AG09309 (cell line): ENCODE measurements at regions not wholly inside any gene's neighbourhood (a gene's known extent, or its start where the extent isn't known, plus 50 kb on each side); places are given as distances from the start of the nearest gene placed in this dataset.
"Not testable (repeated sequence)": the region's sequence is repeated elsewhere in the genome, so short reads cannot be mapped to it uniquely, and the experiment has no call there.

Experiments used
- DNase-seq: peaks from one replicate; pipeline ENCODE4 v3.0.0-alpha.2; 2010; ENCODE audit warnings: low read depth
- H3K4me3 ChIP-seq: 2 replicates; pipeline ENCODE4 v1.5.1; 2011; ENCODE audit warnings: mild to moderate bottlenecking, low read depth, low read length, moderate library complexity; ENCODE audit not compliant: control insufficient read depth
- CTCF ChIP-seq: IDR thresholded peaks from 2 replicates; pipeline ENCODE4 v1.5.1; 2011; ENCODE audit warnings: mild to moderate bottlenecking, low read depth, low read length, inconsistent platforms; ENCODE audit not compliant: insufficient read depth, control insufficient read depth; ENCODE audit errors: missing control alignments

- DNase-seq, result peak; percentile 57
- H3K4me3 ChIP-seq, result no peak overlapping the region
- no peak for TF ChIP-seq CTCF
These were observed 112.0 kb upstream of the CDYL start for GRCh38 chr6:4664117-4664626.

- TF ChIP-seq CTCF, result no peak
- no peak overlapping the region for H3K4me3 ChIP-seq
- no peak for DNase-seq
These were observed 113.3 kb upstream of the CDYL start for GRCh38 chr6:4662886-4663285.

GRCh38 chr6:4661391-4661790, 114.8 kb upstream of the CDYL start:
- no peak overlapping the region for H3K4me3 ChIP-seq
- no peak for DNase-seq
- no peak for TF ChIP-seq CTCF

GRCh38 chr6:4660377-4661321, 115.6 kb upstream of the CDYL start:
- DNase-seq, result no peak
- TF ChIP-seq CTCF, result no peak
- no peak overlapping the region for H3K4me3 ChIP-seq

- not testable (repeated sequence) for DNase-seq, H3K4me3 ChIP-seq
These were observed 116.5 kb upstream of the CDYL start for GRCh38 chr6:4659719-4660118.

- no peak for DNase-seq
- no peak overlapping the region for H3K4me3 ChIP-seq
- TF ChIP-seq CTCF, result no peak
These were observed 117.7 kb upstream of the CDYL start for GRCh38 chr6:4658486-4658885.

GRCh38 chr6:4656106-4656505, 120.1 kb upstream of the CDYL start:
- no peak for DNase-seq

More at GRCh38 chr6:4656106-4656505, 120.1 kb upstream of the CDYL start:
- H3K4me3 ChIP-seq, result no peak overlapping the region
- TF ChIP-seq CTCF, result no peak
